Activated B cell treated with CpG ODN at 0.5 μM for 24 hours (primary cell): ENCODE measurements at regions not wholly inside any gene's neighbourhood (a gene's known extent, or its start where the extent isn't known, plus 50 kb on each side); places are given as distances from the start of the nearest gene placed in this dataset.

Experiments
- ATAC-seq: fragments of 200-7000 bp; cut with Tn5 transposase; one replicate; pipeline ENCODE4 v1.10.0; 2021; ENCODE audit warnings: low read depth, mild to moderate bottlenecking, moderate library complexity
- CTCF ChIA-PET: fragments of 350-600 bp; sonication (Branson Sonifier 250); formaldehyde crosslinking; loops from one replicate; lab custom pipeline; 2021; ENCODE audit warnings: antibody characterized with exemption; lab: Charles Lee
- POLR2A ChIA-PET: fragments of 350-600 bp; sonication (Branson Sonifier 250); formaldehyde crosslinking; loops from one replicate; lab custom pipeline; 2021; ENCODE audit warnings: antibody characterized with exemption; lab: Charles Lee
- DNase-seq: peaks from one replicate; pipeline ENCODE4 v3.0.0; 2022
- H3K27ac Mint-ChIP-seq: one replicate; pipeline ENCODE4 v1.8.0; 2020; ENCODE audit warnings: mixed read lengths
- H3K27me3 Mint-ChIP-seq: one replicate; pipeline ENCODE4 v1.8.0; 2021; ENCODE audit warnings: mixed read lengths
- H3K36me3 Mint-ChIP-seq: one replicate; pipeline ENCODE4 v1.8.0; 2021; ENCODE audit warnings: low read depth, mixed read lengths
- H3K4me1 Mint-ChIP-seq: one replicate; pipeline ENCODE4 v1.8.0; 2021; ENCODE audit warnings: mixed read lengths
- H3K4me3 Mint-ChIP-seq: one replicate; pipeline ENCODE4 v1.8.0; 2020; ENCODE audit warnings: mild to moderate bottlenecking, mixed read lengths
- H3K9me3 Mint-ChIP-seq: one replicate; pipeline ENCODE4 v1.8.0; 2020; ENCODE audit warnings: mixed read lengths
- intact Hi-C: fragments of 100-400 bp; cut with micrococcal nuclease; formaldehyde crosslinking; loops from one replicate; pipeline ENCODE4 v1.15.1; 2024
- TF ChIP-seq, protein P1 (sequence below): fragments of 200-600 bp; IDR thresholded peaks from one replicate; pipeline ENCODE4 v1.8.0; 2022; ENCODE audit warnings: antibody characterized with exemption, mild to moderate bottlenecking

DNA sequence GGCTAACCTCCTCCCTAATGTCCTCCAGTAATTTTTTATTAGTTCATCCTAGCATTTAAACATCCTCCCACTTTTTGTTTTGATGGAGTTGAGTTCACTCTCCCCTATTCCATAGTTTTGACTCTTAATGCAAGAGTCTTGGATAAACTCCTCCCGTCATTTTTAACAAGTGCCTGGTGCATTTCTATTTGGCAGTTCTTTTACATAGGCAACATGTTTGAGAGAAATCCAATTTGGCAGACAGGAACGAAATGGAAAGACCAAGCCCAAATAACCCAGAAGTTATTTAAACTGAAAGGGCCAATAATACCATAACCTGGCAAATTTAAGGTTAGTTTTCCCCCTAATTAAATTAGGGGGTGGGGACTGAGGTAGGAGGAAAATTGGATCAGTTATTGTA lies 291.5 kb upstream of the MANEA start:
- POLR2A ChIA-PET, result no interaction called here
- CTCF ChIA-PET, result no interaction called here

DNA sequence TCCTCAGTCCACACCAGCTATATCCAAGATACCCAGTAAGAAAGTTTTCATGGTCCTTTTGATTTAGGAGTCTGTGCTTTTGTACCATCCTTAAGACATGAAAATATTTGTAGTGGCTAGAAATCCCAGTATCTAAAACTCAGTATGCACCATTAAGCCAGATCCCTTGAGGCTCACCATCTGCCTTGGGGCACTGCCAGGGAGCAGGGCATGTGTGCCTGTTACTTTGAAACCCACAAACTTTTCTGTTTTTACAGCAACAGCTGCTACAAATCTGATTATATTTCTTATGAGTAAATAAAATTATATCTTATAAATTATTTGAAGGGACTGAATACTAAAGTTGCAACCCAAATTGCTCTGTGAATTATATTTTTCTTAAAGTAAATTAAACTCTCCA lies 290.5 kb upstream of the MANEA start:
- H3K4me3 Mint-ChIP-seq, result no peak overlapping the region
- CTCF ChIA-PET, result no interaction called here
- no peak overlapping the region for H3K27ac Mint-ChIP-seq

More for the DNA sequence above, 291.5 kb upstream of the MANEA start:
- ATAC-seq (no peak), DNase-seq (no peak)
- Mint-ChIP-seq H3K27me3 (no peaks in the 10 kb centered on the region), H3K4me1 (no peaks in the 10 kb centered on the region), H3K9me3 (peaks cover 3% of the 10 kb centered on the region), H3K36me3 (no peaks in the 10 kb centered on the region), H3K27ac (no peak overlapping the region), H3K4me3 (no peak overlapping the region)
- intact Hi-C loops, result no loop called here
- TF ChIP-seq, protein P1, sequence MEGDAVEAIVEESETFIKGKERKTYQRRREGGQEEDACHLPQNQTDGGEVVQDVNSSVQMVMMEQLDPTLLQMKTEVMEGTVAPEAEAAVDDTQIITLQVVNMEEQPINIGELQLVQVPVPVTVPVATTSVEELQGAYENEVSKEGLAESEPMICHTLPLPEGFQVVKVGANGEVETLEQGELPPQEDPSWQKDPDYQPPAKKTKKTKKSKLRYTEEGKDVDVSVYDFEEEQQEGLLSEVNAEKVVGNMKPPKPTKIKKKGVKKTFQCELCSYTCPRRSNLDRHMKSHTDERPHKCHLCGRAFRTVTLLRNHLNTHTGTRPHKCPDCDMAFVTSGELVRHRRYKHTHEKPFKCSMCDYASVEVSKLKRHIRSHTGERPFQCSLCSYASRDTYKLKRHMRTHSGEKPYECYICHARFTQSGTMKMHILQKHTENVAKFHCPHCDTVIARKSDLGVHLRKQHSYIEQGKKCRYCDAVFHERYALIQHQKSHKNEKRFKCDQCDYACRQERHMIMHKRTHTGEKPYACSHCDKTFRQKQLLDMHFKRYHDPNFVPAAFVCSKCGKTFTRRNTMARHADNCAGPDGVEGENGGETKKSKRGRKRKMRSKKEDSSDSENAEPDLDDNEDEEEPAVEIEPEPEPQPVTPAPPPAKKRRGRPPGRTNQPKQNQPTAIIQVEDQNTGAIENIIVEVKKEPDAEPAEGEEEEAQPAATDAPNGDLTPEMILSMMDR, result no peak

DNA sequence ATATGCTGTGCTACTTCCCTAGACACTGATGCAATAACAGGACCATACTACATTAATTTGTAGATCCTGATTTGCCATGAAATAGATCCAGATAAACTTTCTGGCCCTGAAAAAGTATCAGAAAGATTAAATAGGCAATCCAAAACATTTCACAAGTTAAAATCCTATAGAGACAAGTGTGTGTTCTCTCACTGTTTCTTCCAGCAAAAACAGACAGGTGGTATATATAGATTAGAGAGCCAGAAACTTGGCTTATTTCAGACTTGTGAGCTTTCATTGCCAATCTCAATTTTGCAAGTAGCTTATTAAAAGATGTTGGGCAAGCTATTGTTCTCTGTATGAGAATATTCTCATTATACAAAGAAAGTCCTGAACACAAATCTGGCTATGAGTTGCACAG lies 289.1 kb upstream of the MANEA start:
- ATAC-seq (no peak), DNase-seq (no peak)
- POLR2A ChIA-PET, result no interaction called here
- CTCF ChIA-PET, result no interaction called here
- peaks cover 4% of the 10 kb centered on the region for H3K9me3 Mint-ChIP-seq
- H3K4me1 Mint-ChIP-seq, result no peaks in the 10 kb centered on the region
- TF ChIP-seq, protein P1, result no peak
- no peaks in the 10 kb centered on the region for H3K27me3 Mint-ChIP-seq
- intact Hi-C loops, result no loop called here
- H3K36me3 Mint-ChIP-seq, result no peaks in the 10 kb centered on the region
- H3K27ac Mint-ChIP-seq, result no peak overlapping the region
- H3K4me3 Mint-ChIP-seq, result no peak overlapping the region

More for the DNA sequence above, 290.5 kb upstream of the MANEA start:
- Mint-ChIP-seq H3K27me3 (no peaks in the 10 kb centered on the region), H3K9me3 (peaks cover 4% of the 10 kb centered on the region), H3K36me3 (no peaks in the 10 kb centered on the region), H3K4me1 (no peaks in the 10 kb centered on the region)
- intact Hi-C loops, result no loop called here
- ATAC-seq (no peak), DNase-seq (no peak)
- POLR2A ChIA-PET, result no interaction called here
- TF ChIP-seq, protein P1, result no peak

DNA sequence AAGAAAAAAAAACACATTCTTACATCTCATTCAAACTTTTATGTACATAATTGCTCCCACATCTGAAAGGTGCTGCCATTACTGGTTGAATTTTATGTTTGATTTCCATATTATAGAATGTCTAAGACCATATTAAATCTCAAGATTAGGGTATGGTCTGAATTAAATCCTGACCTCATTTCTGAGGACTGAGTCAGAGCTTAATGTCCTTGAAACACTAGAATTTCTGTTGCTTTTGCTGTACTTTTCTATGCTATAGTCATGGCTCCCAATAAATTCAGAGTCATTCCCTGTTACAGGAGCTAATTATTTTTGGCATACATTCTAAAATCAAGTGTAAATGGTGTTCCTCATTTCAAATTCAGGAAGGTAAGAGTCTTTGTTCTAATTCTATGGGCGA lies 285.3 kb upstream of the MANEA start:
- Mint-ChIP-seq H3K4me1 (no peaks in the 10 kb centered on the region), H3K36me3 (no peaks in the 10 kb centered on the region), H3K9me3 (peaks cover 4% of the 10 kb centered on the region), H3K27ac (no peak overlapping the region), H3K27me3 (no peaks in the 10 kb centered on the region), H3K4me3 (no peak overlapping the region)
- TF ChIP-seq, protein P1, result no peak
- DNase-seq (no peak), ATAC-seq (no peak)
- ChIA-PET CTCF (no interaction called here), POLR2A (no interaction called here)
- intact Hi-C loops, result no loop called here

DNA sequence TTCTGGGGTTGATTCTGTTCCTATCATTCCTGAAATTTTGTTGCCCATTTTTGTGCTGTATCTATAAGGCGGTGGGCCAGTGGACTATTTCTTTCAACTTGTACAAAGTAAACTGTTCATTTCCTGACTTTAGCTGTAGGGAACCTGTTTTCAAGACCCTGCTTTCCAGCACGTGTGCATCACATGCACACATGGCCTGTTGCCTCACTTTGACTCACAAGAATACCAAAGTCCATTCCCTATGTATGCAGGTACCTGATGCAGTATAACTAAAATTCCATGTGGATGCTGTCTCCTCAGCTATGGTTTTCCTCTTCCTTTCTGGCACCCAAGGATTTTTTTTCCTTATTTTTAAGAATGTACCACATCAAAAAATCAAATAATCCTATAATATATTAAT lies 284.1 kb upstream of the MANEA start:
- POLR2A ChIA-PET, result no interaction called here
- Mint-ChIP-seq H3K4me1 (no peaks in the 10 kb centered on the region), H3K27ac (no peak overlapping the region), H3K27me3 (no peaks in the 10 kb centered on the region), H3K36me3 (no peaks in the 10 kb centered on the region), H3K4me3 (no peak overlapping the region), H3K9me3 (peaks cover 4% of the 10 kb centered on the region)
- intact Hi-C loops, result no loop called here
- DNase-seq (no peak), ATAC-seq (no peak)
- TF ChIP-seq, protein P1, result no peak
- CTCF ChIA-PET, result no interaction called here
